B cell (primary cell): ENCODE measurements at regions not wholly inside any gene's neighbourhood (a gene's known extent, or its start where the extent isn't known, plus 50 kb on each side); places are given as distances from the start of the nearest gene placed in this dataset.

Experiments
- ATAC-seq: fragments of 200-7000 bp; cut with Tn5 transposase; one replicate; pipeline ENCODE4 v1.10.0; 2021; ENCODE audit warnings: low read depth, mild to moderate bottlenecking, moderate number of reproducible peaks, moderate library complexity
- CTCF ChIA-PET: fragments of 350-600 bp; sonication (Branson Sonifier 250); formaldehyde crosslinking; loops from one replicate; lab custom pipeline; 2021; ENCODE audit warnings: antibody characterized with exemption, inconsistent platforms; lab: Charles Lee
- POLR2A ChIA-PET: fragments of 350-600 bp; sonication (Branson Sonifier 250); formaldehyde crosslinking; loops from one replicate; lab custom pipeline; 2021; ENCODE audit warnings: antibody characterized with exemption; lab: Charles Lee
- DNase-seq: peaks from one replicate; pipeline ENCODE4 v3.0.0; 2013
- H2AFZ ChIP-seq: 2 replicates; pipeline ENCODE4 v1.6.1; 2012; ENCODE audit warnings: mild to moderate bottlenecking, low read depth, low read length; ENCODE audit not compliant: insufficient read depth, poor library complexity, severe bottlenecking
- H3K27ac ChIP-seq, 2 donors: 1 replicate in 1 of 2; 2 replicates in 1 of 2; pipeline ENCODE4 v1.5.1; 2012 to 2013; ENCODE audit warnings: low read length in 2 of 2, mild to moderate bottlenecking in 2 of 2, moderate library complexity in 1 of 2
- H3K27me3 ChIP-seq, 4 experiments: fragments of 200-600 bp in 1 of 4; sonication (generic) in 1 of 4; replicated peaks in 1 of 4; 1 replicate in 2 of 4; 2 replicates in 2 of 4; pipeline versions ENCODE4 v1.6.1 to v1.7.0; 2013 to 2016; ENCODE audit warnings: low read length in 3 of 4, mild to moderate bottlenecking in 2 of 4, mixed read lengths in 1 of 4, moderate library complexity in 1 of 4; ENCODE audit not compliant: insufficient read depth in 4 of 4, control insufficient read depth in 3 of 4; ENCODE audit errors: control extremely low read depth in 1 of 4
- H3K36me3 ChIP-seq, 2 experiments: replicated peaks in 1 of 2; 1 replicate in 1 of 2; 2 replicates in 1 of 2; pipeline versions ENCODE4 v1.6.1 to v1.7.1; 2013; ENCODE audit warnings: low read length in 1 of 2; ENCODE audit not compliant: insufficient read depth in 2 of 2, control insufficient read depth in 1 of 2; ENCODE audit errors: control extremely low read depth in 1 of 2, extremely low read depth in 1 of 2
- H3K4me1 ChIP-seq, 2 donors: fragments of 200-600 bp in 1 of 2; sonication (generic) in 1 of 2; 1 replicate in 1 of 2; 2 replicates in 1 of 2; pipeline versions ENCODE4 v1.5.1 to v1.6.1; 2013 to 2017; ENCODE audit warnings: low read length in 2 of 2; ENCODE audit not compliant: control insufficient read depth in 2 of 2, insufficient read depth in 2 of 2
- H3K4me2 ChIP-seq: replicated peaks from 2 replicates; pipeline ENCODE3; 2012; ENCODE audit warnings: mild to moderate bottlenecking, low read depth, low read length; ENCODE audit not compliant: poor library complexity, severe bottlenecking
- H3K4me3 ChIP-seq, 5 experiments: fragments of 200-600 bp in 1 of 5; sonication (generic) in 1 of 5; 1 replicate in 3 of 5; 2 replicates in 2 of 5; pipeline versions ENCODE4 v1.5.1 to v1.7.0; 2011 to 2016; ENCODE audit warnings: low read length in 4 of 5, mild to moderate bottlenecking in 4 of 5, low read depth in 2 of 5, control low read depth in 1 of 5, moderate library complexity in 1 of 5; ENCODE audit not compliant: insufficient read depth in 1 of 5; ENCODE audit errors: control extremely low read depth in 1 of 5, extremely low read depth in 1 of 5
- H3K79me2 ChIP-seq: fragments of 200-600 bp; sonication (generic); one replicate; pipeline ENCODE4 v1.6.0; 2016; ENCODE audit warnings: low read length; ENCODE audit not compliant: control insufficient read depth, insufficient read depth
- H3K9ac ChIP-seq: fragments of 200-600 bp; sonication (generic); 2 replicates; pipeline ENCODE4 v1.6.1; 2017; ENCODE audit warnings: mild to moderate bottlenecking, low read length, moderate library complexity
- H3K9me3 ChIP-seq, 3 donors: one replicate each; pipeline versions ENCODE4 v1.6.1 to v1.7.1; 2013; ENCODE audit warnings: low read length in 2 of 3; ENCODE audit not compliant: control insufficient read depth in 2 of 3, insufficient read depth in 1 of 3; ENCODE audit errors: control extremely low read depth in 1 of 3
- H4K20me1 ChIP-seq: 2 replicates; pipeline ENCODE4 v1.6.0; 2012; ENCODE audit warnings: mild to moderate bottlenecking, low read length; ENCODE audit not compliant: insufficient read depth, control insufficient read depth, poor library complexity, severe bottlenecking
- H3K27ac Mint-ChIP-seq: one replicate; pipeline ENCODE4 v1.8.0; 2021; ENCODE audit warnings: mixed read lengths
- H3K27me3 Mint-ChIP-seq: one replicate; pipeline ENCODE4 v1.8.0; 2021; ENCODE audit warnings: mixed read lengths
- H3K4me1 Mint-ChIP-seq: one replicate; pipeline ENCODE4 v1.8.0; 2021; ENCODE audit warnings: mixed read lengths
- H3K4me3 Mint-ChIP-seq: one replicate; pipeline ENCODE4 v1.8.0; 2021; ENCODE audit warnings: mixed read lengths
- H3K9me3 Mint-ChIP-seq: one replicate; pipeline ENCODE4 v1.8.0; 2022; ENCODE audit warnings: mixed read lengths; ENCODE audit not compliant: insufficient read depth
- CTCF ChIP-seq: fragments of 200-600 bp; IDR thresholded peaks from one replicate; pipeline ENCODE4 v1.8.0; 2022; ENCODE audit warnings: antibody characterized with exemption, mild to moderate bottlenecking
- EZH2 ChIP-seq: IDR thresholded peaks from 2 replicates; pipeline ENCODE4 v1.6.1; 2012; ENCODE audit warnings: borderline replicate concordance, low read depth, mild to moderate bottlenecking, moderate library complexity, low read length; ENCODE audit not compliant: insufficient read depth, poor library complexity, severe bottlenecking
- WGBS: methylation state at CpG from one replicate; pipeline ENCODE4 v1.1.5; 2013; ENCODE audit warnings: missing lambda C conversion rate; ENCODE audit not compliant: insufficient coverage; 5-methylcytosine and 5-hydroxymethylcytosine counted together
- intact Hi-C: fragments of 100-400 bp; cut with micrococcal nuclease; formaldehyde crosslinking; loops from one replicate; pipeline ENCODE4 v1.10.0; 2022

GRCh38 chr6:140825731-140826130 is 1307.0 kb upstream of the GJE1 start:
- no peak for ATAC-seq

GRCh38 chr6:140824595-140824994 is 1308.1 kb upstream of the GJE1 start:
- ChIA-PET CTCF (no interaction called here), POLR2A (no interaction called here)
- H3K27me3 Mint-ChIP-seq, result no peaks in the 10 kb centered on the region
- Histone ChIP-seq H3K27me3 (no peaks in the 10 kb centered on the region), H3K4me2 (no peak overlapping the region), H3K4me3 (no peak overlapping the region), H3K9me3 (no peaks in the 10 kb centered on the region), H3K27ac (no peak overlapping the region), H3K36me3 (no peaks in the 10 kb centered on the region), H3K79me2 (no peaks in the 10 kb centered on the region), H4K20me1 (no peaks in the 10 kb centered on the region), H2AFZ (no peak overlapping the region), H3K4me1 (no peaks in the 10 kb centered on the region), H3K9ac (no peak overlapping the region)
- TF ChIP-seq CTCF, result no peak
- TF ChIP-seq EZH2, result no peak
- intact Hi-C loops, result no loop called here
- H3K4me3 Mint-ChIP-seq, result no peak overlapping the region
- H3K4me1 Mint-ChIP-seq, result no peaks in the 10 kb centered on the region
- no peak overlapping the region for H3K27ac Mint-ChIP-seq
- ATAC-seq (no peak), DNase-seq (no peak)
- H3K9me3 Mint-ChIP-seq, result no peaks in the 10 kb centered on the region

More at GRCh38 chr6:140825731-140826130, 1307.0 kb upstream of the GJE1 start:
- Histone ChIP-seq H4K20me1 (no peaks in the 10 kb centered on the region), H2AFZ (no peak overlapping the region), H3K4me3 (no peak overlapping the region), H3K79me2 (no peaks in the 10 kb centered on the region), H3K27me3 (no peaks in the 10 kb centered on the region), H3K27ac (no peak overlapping the region), H3K9ac (no peak overlapping the region), H3K9me3 (no peaks in the 10 kb centered on the region), H3K4me1 (no peaks in the 10 kb centered on the region), H3K4me2 (no peak overlapping the region), H3K36me3 (no peaks in the 10 kb centered on the region)
- intact Hi-C loops, result no loop called here
- no peak overlapping the region for H3K4me3 Mint-ChIP-seq
- POLR2A ChIA-PET, result no interaction called here
- CTCF ChIA-PET, result no interaction called here
- H3K27me3 Mint-ChIP-seq, result no peaks in the 10 kb centered on the region
- no peaks in the 10 kb centered on the region for H3K4me1 Mint-ChIP-seq
- WGBS, result no CpG with 5 or more reads among the region's 2 CpGs
- no peak overlapping the region for H3K27ac Mint-ChIP-seq
- no peak for DNase-seq
- no peaks in the 10 kb centered on the region for H3K9me3 Mint-ChIP-seq
- no peak for TF ChIP-seq EZH2
- no peak for TF ChIP-seq CTCF
